NCI-H460 (cell line): ENCODE measurements at regions not wholly inside any gene's neighbourhood (a gene's known extent, or its start where the extent isn't known, plus 50 kb on each side); places are given as distances from the start of the nearest gene placed in this dataset.
"Not testable (repeated sequence)": the region's sequence is repeated elsewhere in the genome, so short reads cannot be mapped to it uniquely, and the experiment has no call there.

Source experiments
- DNase-seq: peaks from one replicate; pipeline ENCODE4 v3.0.0-alpha.2; 2016; ENCODE audit warnings: low read depth; ENCODE audit errors: extremely low read depth

- DNase-seq = no peak
Measured at GRCh38 chr2:52264911-52265310, 1233.0 kb upstream of the NRXN1 start.

- DNase-seq = no peak
Measured at GRCh38 chr2:52264488-52264887, 1232.6 kb upstream of the NRXN1 start.

GRCh38 chr2:52260904-52261303 lies 1229.0 kb upstream of the NRXN1 start:
- peak; percentile 33 for DNase-seq

GRCh38 chr2:52258967-52259366 lies 1227.0 kb upstream of the NRXN1 start:
- not testable (repeated sequence) for DNase-seq

- DNase-seq = no peak
Measured at GRCh38 chr2:52258038-52258437, 1226.1 kb upstream of the NRXN1 start.

- no peak for DNase-seq
Measured at GRCh38 chr2:52253416-52253980, 1221.6 kb upstream of the NRXN1 start.

- no peak for DNase-seq
Measured at GRCh38 chr2:52238782-52239181, 1206.8 kb upstream of the NRXN1 start.

- DNase-seq = no peak
Measured at GRCh38 chr2:52222128-52222527, 1190.2 kb upstream of the NRXN1 start.

- no peak for DNase-seq
Measured at GRCh38 chr2:52220393-52220792, 1188.5 kb upstream of the NRXN1 start.

- DNase-seq = no peak
Measured at GRCh38 chr2:52210611-52211010, 1178.7 kb upstream of the NRXN1 start.

- no peak for DNase-seq
Measured at GRCh38 chr2:52210161-52210560, 1178.2 kb upstream of the NRXN1 start.

GRCh38 chr2:52194342-52194741 lies 1162.4 kb upstream of the NRXN1 start:
- DNase-seq = no peak

GRCh38 chr2:52193804-52194203 lies 1161.9 kb upstream of the NRXN1 start:
- no peak for DNase-seq

GRCh38 chr2:52192656-52193055 lies 1160.7 kb upstream of the NRXN1 start:
- DNase-seq = no peak

GRCh38 chr2:52181080-52181479 lies 1149.1 kb upstream of the NRXN1 start:
- DNase-seq = no peak

GRCh38 chr2:52178845-52179244 lies 1146.9 kb upstream of the NRXN1 start:
- DNase-seq = no peak

- no peak for DNase-seq
Measured at GRCh38 chr2:52145005-52145404, 1113.1 kb upstream of the NRXN1 start.

GRCh38 chr2:52144590-52144989 lies 1112.7 kb upstream of the NRXN1 start:
- no peak for DNase-seq

- DNase-seq = no peak
Measured at GRCh38 chr2:52141076-52141475, 1109.1 kb upstream of the NRXN1 start.

- DNase-seq = no peak
Measured at GRCh38 chr2:52139241-52139640, 1107.3 kb upstream of the NRXN1 start.

- DNase-seq = peak; percentile 40
Measured at GRCh38 chr2:52135235-52135634, 1103.3 kb upstream of the NRXN1 start.

GRCh38 chr2:52128081-52128480 lies 1096.1 kb upstream of the NRXN1 start:
- no peak for DNase-seq

GRCh38 chr2:52127527-52127926 lies 1095.6 kb upstream of the NRXN1 start:
- DNase-seq = no peak
